HEK293T (cell line): ENCODE measurements at regions not wholly inside any gene's neighbourhood (a gene's known extent, or its start where the extent isn't known, plus 50 kb on each side); places are given as distances from the start of the nearest gene placed in this dataset.

Source experiments
- CTCF ChIA-PET: fragments of 350-600 bp; formaldehyde crosslinking; extraction: SDS; loops from one replicate; lab custom pipeline; 2021; ENCODE audit warnings: antibody characterized with exemption, inconsistent platforms; lab: Yijun Ruan, JAX
- POLR2A ChIA-PET: fragments of 350-600 bp; formaldehyde crosslinking; extraction: SDS; loops from one replicate; lab custom pipeline; 2020; ENCODE audit warnings: antibody characterized with exemption, inconsistent platforms; lab: Yijun Ruan, JAX
- DNase-seq: peaks from one replicate; pipeline ENCODE4 v3.0.0; 2012; ENCODE audit warnings: mixed read lengths; ENCODE audit errors: extremely low spot score
- ARNT ChIP-seq: fragments of 450-650 bp; IDR thresholded peaks from 2 replicates; pipeline ENCODE4 v1.6.1; 2017; ENCODE audit warnings: mild to moderate bottlenecking
- BHLHE40 ChIP-seq: fragments of 450-650 bp; IDR thresholded peaks from 2 replicates; pipeline ENCODE4 v1.6.1; 2016; ENCODE audit warnings: mild to moderate bottlenecking, moderate library complexity, borderline replicate concordance
- CTBP1 ChIP-seq: fragments of 450-650 bp; IDR thresholded peaks from 2 replicates; pipeline ENCODE4 v1.6.1; 2016; ENCODE audit warnings: borderline replicate concordance
- ELF4 ChIP-seq: fragments of 450-650 bp; IDR thresholded peaks from 2 replicates; pipeline ENCODE4 v1.6.1; 2017; ENCODE audit warnings: antibody characterized with exemption
- FOXA1 ChIP-seq: fragments of 450-650 bp; IDR thresholded peaks from 2 replicates; pipeline ENCODE4 v1.6.1; 2016; ENCODE audit warnings: mild to moderate bottlenecking
- FOXK2 ChIP-seq: fragments of 450-650 bp; IDR thresholded peaks from 2 replicates; pipeline ENCODE4 v1.6.1; 2016; ENCODE audit warnings: mild to moderate bottlenecking
- FOXM1 ChIP-seq: fragments of 450-650 bp; IDR thresholded peaks from 2 replicates; pipeline ENCODE4 v1.6.1; 2017; ENCODE audit warnings: mild to moderate bottlenecking, borderline replicate concordance
- HDGF ChIP-seq: fragments of 450-650 bp; IDR thresholded peaks from 2 replicates; pipeline ENCODE4 v1.6.1; 2017; ENCODE audit warnings: antibody characterized with exemption, borderline replicate concordance
- L3MBTL2 ChIP-seq: fragments of 450-650 bp; conservative IDR thresholded peaks from 2 replicates; pipeline ENCODE4 v1.6.1; 2016; ENCODE audit warnings: mild to moderate bottlenecking
- LEF1 ChIP-seq: fragments of 450-650 bp; IDR thresholded peaks from 2 replicates; pipeline ENCODE4 v1.6.1; 2017; ENCODE audit warnings: mild to moderate bottlenecking, borderline replicate concordance
- NFRKB ChIP-seq: fragments of 450-650 bp; IDR thresholded peaks from 2 replicates; pipeline ENCODE4 v1.6.1; 2016; ENCODE audit warnings: mild to moderate bottlenecking, moderate library complexity
- PKNOX1 ChIP-seq: fragments of 450-650 bp; IDR thresholded peaks from 2 replicates; pipeline ENCODE4 v1.6.1; 2016
- SP1 ChIP-seq: fragments of 450-650 bp; IDR thresholded peaks from 2 replicates; pipeline ENCODE4 v1.6.1; 2017
- SUZ12 ChIP-seq: fragments of 450-650 bp; IDR thresholded peaks from 2 replicates; pipeline ENCODE4 v1.6.1; 2016; ENCODE audit warnings: mild to moderate bottlenecking
- TARDBP ChIP-seq: fragments of 450-650 bp; IDR thresholded peaks from 2 replicates; pipeline ENCODE4 v1.6.1; 2016
- ZNF384 ChIP-seq: fragments of 450-650 bp; IDR thresholded peaks from 2 replicates; pipeline ENCODE4 v1.6.1; 2016

- no peak for DNase-seq
- POLR2A ChIA-PET, result no interaction called here
- no peak for TF ChIP-seq ELF4
- TF ChIP-seq TARDBP, result no peak
- no peak for TF ChIP-seq L3MBTL2
- no peak for TF ChIP-seq BHLHE40
- no peak for TF ChIP-seq NFRKB
- TF ChIP-seq FOXA1, result no peak
- no peak for TF ChIP-seq SUZ12
- TF ChIP-seq ARNT, result no peak
- CTCF ChIA-PET, result interaction anchor here (0.6 to 1.1 kb wide), 3 partner anchors 11 to 62 kb away, joined by 3 to 4 read pairs (median 4); no protein-coding TSS in a partner anchor
Measured at GRCh38 chr4:155543126-155543765, 123.4 kb upstream of the GUCY1A1 start.

GRCh38 chr4:155542415-155542814 lies 124.2 kb upstream of the GUCY1A1 start:
- POLR2A ChIA-PET, result no interaction called here
- CTCF ChIA-PET, result interaction anchor here (0.6 to 1.1 kb wide), 2 partner anchors 10 to 61 kb away, joined by 4 read pairs; no protein-coding TSS in a partner anchor
- no peak for DNase-seq
- TF ChIP-seq ELF4 (peak; percentile 52; the same call in 1 of the 2 replicates), SP1 (no peak)

GRCh38 chr4:155541716-155542115 lies 124.9 kb upstream of the GUCY1A1 start:
- ChIA-PET CTCF (interaction anchor here (1.1 kb wide), 1 partner anchor 9 kb away, joined by 4 read pairs; no protein-coding TSS in a partner anchor), POLR2A (no interaction called here)
- DNase-seq, result no peak
- TF ChIP-seq LEF1 (no peak), HDGF (no peak), FOXA1 (no peak), ZNF384 (no peak), CTBP1 (no peak), NFRKB (no peak), ARNT (no peak), FOXK2 (no peak), BHLHE40 (no peak), TARDBP (no peak), SUZ12 (no peak), ELF4 (no peak), FOXM1 (no peak), SP1 (no peak), PKNOX1 (no peak), L3MBTL2 (no peak)

- ChIA-PET POLR2A (no interaction called here), CTCF (no interaction called here)
- TF ChIP-seq LEF1 (no peak), L3MBTL2 (no peak), NFRKB (no peak), FOXK2 (no peak), HDGF (no peak), PKNOX1 (no peak), FOXM1 (no peak), ARNT (no peak), TARDBP (no peak), BHLHE40 (no peak), SUZ12 (no peak), ELF4 (no peak), FOXA1 (no peak), SP1 (no peak), ZNF384 (no peak)
- DNase-seq, result no peak
Measured at GRCh38 chr4:155540698-155541097, 126.0 kb upstream of the GUCY1A1 start.

- no peak for DNase-seq
- TF ChIP-seq LEF1, result no peak
- TF ChIP-seq SUZ12, result no peak
- ChIA-PET POLR2A (no interaction called here), CTCF (no interaction called here)
Measured at GRCh38 chr4:155539746-155540145, 126.9 kb upstream of the GUCY1A1 start.

- TF ChIP-seq LEF1 (no peak), FOXK2 (no peak), ELF4 (no peak), BHLHE40 (no peak), CTBP1 (no peak), ARNT (no peak), L3MBTL2 (no peak), PKNOX1 (no peak), SP1 (no peak), NFRKB (no peak), HDGF (no peak), ZNF384 (no peak), TARDBP (no peak), FOXA1 (no peak), SUZ12 (no peak), FOXM1 (no peak)
- ChIA-PET CTCF (no interaction called here), POLR2A (no interaction called here)
- no peak for DNase-seq
Measured at GRCh38 chr4:155535802-155536454, 130.7 kb upstream of the GUCY1A1 start.
